Prostate gland (tissue), 2 donors: ENCODE measurements at regions not wholly inside any gene's neighbourhood (a gene's known extent, or its start where the extent isn't known, plus 50 kb on each side); places are given as distances from the start of the nearest gene placed in this dataset.

ENCODE experiments used
- DNase-seq: peaks from one replicate; pipeline ENCODE4 v3.0.0-alpha.2; 2019; ENCODE audit warnings: low spot score
- H3K27ac ChIP-seq, 2 donors: fragments of 200-600 bp; sonication (generic); 2 replicates each; pipeline ENCODE4 v1.5.1; 2017 to 2019
- H3K27me3 ChIP-seq: fragments of 200-600 bp; sonication (generic); replicated peaks from 2 replicates; pipeline ENCODE4 v1.5.1; 2019; ENCODE audit not compliant: insufficient read depth
- H3K36me3 ChIP-seq, 2 donors: fragments of 200-600 bp; sonication (generic); 1 replicate in 1 of 2; 2 replicates in 1 of 2; pipeline versions ENCODE4 v1.5.1 to v1.8.1; 2017 to 2019
- H3K4me1 ChIP-seq: fragments of 200-600 bp; sonication (generic); replicated peaks from 2 replicates; pipeline ENCODE4 v1.5.1; 2019
- H3K4me3 ChIP-seq, 2 donors: fragments of 200-600 bp; sonication (generic); 2 replicates each; pipeline ENCODE4 v1.5.1; 2017 to 2019
- H3K9me3 ChIP-seq: fragments of 200-600 bp; sonication (generic); 2 replicates; pipeline ENCODE4 v1.5.1; 2017
- POLR2A ChIP-seq: fragments of 450-650 bp; IDR thresholded peaks from one replicate; pipeline ENCODE4 v1.6.1; 2016; ENCODE audit warnings: antibody characterized with exemption, mild to moderate bottlenecking
- POLR2AphosphoS5 ChIP-seq: sonication (generic); formaldehyde crosslinking; IDR thresholded peaks from one replicate; pipeline ENCODE4 v1.6.1; 2017; ENCODE audit warnings: antibody characterized with exemption
- WGBS: methylation state at CpG from one replicate; pipeline ENCODE4 v1.1.5; 2018; 5-methylcytosine and 5-hydroxymethylcytosine counted together
- intact Hi-C: fragments of 100-400 bp; cut with DNase I; formaldehyde crosslinking; loops from one replicate; pipeline ENCODE4 v1.14.2; 2022
- TF ChIP-seq, protein P1 (sequence below), 4 experiments: fragments of 200-600 bp in 2 of 4; fragments of 450-650 bp in 2 of 4; sonication (generic) in 2 of 4; IDR thresholded peaks; 1 replicate in 3 of 4; 2 replicates in 1 of 4; pipeline ENCODE4 v1.5.1; 2016 to 2019; ENCODE audit warnings: antibody characterized with exemption in 4 of 4, mild to moderate bottlenecking in 2 of 4, moderate library complexity in 2 of 4

GRCh38 chr7:145928937-145929336 lies 187.7 kb upstream of the CNTNAP2 start:
- DNase-seq, result no peak
- H3K4me1 ChIP-seq, result no peaks in the 10 kb centered on the region
- H3K27me3 ChIP-seq, result no peaks in the 10 kb centered on the region
- 80% methylated on average over 1 of the region's 1 CpG for WGBS
- H3K4me3 ChIP-seq, result no peak overlapping the region
- intact Hi-C loops, result no loop called here
- TF ChIP-seq POLR2A (no peak), POLR2AphosphoS5 (no peak)
- TF ChIP-seq, protein P1, sequence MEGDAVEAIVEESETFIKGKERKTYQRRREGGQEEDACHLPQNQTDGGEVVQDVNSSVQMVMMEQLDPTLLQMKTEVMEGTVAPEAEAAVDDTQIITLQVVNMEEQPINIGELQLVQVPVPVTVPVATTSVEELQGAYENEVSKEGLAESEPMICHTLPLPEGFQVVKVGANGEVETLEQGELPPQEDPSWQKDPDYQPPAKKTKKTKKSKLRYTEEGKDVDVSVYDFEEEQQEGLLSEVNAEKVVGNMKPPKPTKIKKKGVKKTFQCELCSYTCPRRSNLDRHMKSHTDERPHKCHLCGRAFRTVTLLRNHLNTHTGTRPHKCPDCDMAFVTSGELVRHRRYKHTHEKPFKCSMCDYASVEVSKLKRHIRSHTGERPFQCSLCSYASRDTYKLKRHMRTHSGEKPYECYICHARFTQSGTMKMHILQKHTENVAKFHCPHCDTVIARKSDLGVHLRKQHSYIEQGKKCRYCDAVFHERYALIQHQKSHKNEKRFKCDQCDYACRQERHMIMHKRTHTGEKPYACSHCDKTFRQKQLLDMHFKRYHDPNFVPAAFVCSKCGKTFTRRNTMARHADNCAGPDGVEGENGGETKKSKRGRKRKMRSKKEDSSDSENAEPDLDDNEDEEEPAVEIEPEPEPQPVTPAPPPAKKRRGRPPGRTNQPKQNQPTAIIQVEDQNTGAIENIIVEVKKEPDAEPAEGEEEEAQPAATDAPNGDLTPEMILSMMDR (IDR thresholded peaks at IDR 0.05), result no peak
- H3K9me3 ChIP-seq, result no peaks in the 10 kb centered on the region
- H3K27ac ChIP-seq, result no peak overlapping the region
- H3K36me3 ChIP-seq, result no peaks in the 10 kb centered on the region

DNA sequence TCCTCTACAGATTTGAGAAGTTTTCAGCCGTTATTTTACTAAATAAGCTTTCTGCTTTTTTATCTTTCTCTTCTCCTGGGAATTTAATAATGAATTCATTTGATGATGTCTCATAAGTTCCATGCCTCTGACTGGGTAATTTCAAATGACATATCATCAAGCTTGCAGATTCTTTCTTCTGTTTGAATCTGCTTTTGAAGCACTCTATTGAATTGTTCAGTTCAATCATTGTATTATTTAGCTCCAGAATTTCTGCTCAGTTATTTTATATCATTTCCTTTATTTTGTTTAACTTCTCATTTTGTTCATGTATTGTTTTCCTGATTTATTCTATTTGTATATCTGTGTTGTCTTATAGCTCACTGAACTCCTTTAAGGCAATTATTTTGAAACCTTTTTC lies 196.9 kb upstream of the CNTNAP2 start:
- no peak for TF ChIP-seq POLR2AphosphoS5
- no peak for TF ChIP-seq POLR2A
- TF ChIP-seq, protein P1 (IDR thresholded peaks at IDR 0.05), result no peak
- Histone ChIP-seq H3K27me3 (no peaks in the 10 kb centered on the region), H3K36me3 (no peaks in the 10 kb centered on the region), H3K27ac (no peak overlapping the region), H3K9me3 (no peaks in the 10 kb centered on the region), H3K4me3 (no peak overlapping the region), H3K4me1 (no peaks in the 10 kb centered on the region)
- WGBS, result 88% methylated on average over 1 of the region's 1 CpG
- intact Hi-C loops, result no loop called here
- no peak for DNase-seq

DNA sequence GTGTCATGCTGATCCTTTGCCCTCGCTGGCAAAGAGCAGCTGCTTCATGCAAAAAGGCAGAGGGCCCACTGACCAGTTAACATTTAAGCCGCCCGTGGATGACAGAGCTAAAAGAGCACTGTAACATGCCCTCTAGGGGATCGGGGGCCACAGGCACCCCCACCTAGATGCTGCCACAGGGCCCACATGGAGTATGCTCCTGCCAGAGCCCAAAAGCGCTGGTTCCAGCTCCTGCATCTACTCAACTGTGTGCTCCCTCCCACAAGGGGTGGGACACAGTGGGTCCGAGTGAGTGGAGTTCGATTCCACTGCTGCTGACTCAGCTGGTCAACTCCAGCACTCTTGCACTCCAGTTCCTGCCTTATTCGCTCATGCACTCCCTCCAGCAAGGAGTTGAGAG lies 199.8 kb upstream of the CNTNAP2 start:
- intact Hi-C loops, result no loop called here
- DNase-seq, result no peak
- H3K4me1 ChIP-seq, result no peaks in the 10 kb centered on the region
- H3K27ac ChIP-seq, result no peak overlapping the region
- 91% methylated on average over 8 of the region's 8 CpGs for WGBS
- TF ChIP-seq POLR2AphosphoS5 (no peak), POLR2A (no peak)
- TF ChIP-seq, protein P1 (IDR thresholded peaks at IDR 0.05), result no peak
- H3K4me3 ChIP-seq, result no peak overlapping the region
- H3K27me3 ChIP-seq, result no peaks in the 10 kb centered on the region
- no peaks in the 10 kb centered on the region for H3K9me3 ChIP-seq
- H3K36me3 ChIP-seq, result no peaks in the 10 kb centered on the region

GRCh38 chr7:145915679-145916078 lies 200.9 kb upstream of the CNTNAP2 start:
- Histone ChIP-seq H3K27me3 (no peaks in the 10 kb centered on the region), H3K9me3 (no peaks in the 10 kb centered on the region), H3K4me1 (no peaks in the 10 kb centered on the region), H3K4me3 (no peak overlapping the region), H3K36me3 (no peaks in the 10 kb centered on the region), H3K27ac (no peak overlapping the region)
- intact Hi-C loops, result no loop called here
- no peak for TF ChIP-seq POLR2AphosphoS5
- DNase-seq, result no peak
- WGBS, result 81% methylated on average over 2 of the region's 2 CpGs

GRCh38 chr7:145909991-145910513 lies 206.5 kb upstream of the CNTNAP2 start:
- WGBS, result 86% methylated on average over 3 of the region's 3 CpGs

More at GRCh38 chr7:145909991-145910513, 206.5 kb upstream of the CNTNAP2 start:
- H3K4me1 ChIP-seq, result no peaks in the 10 kb centered on the region
- no peak for DNase-seq
- no peaks in the 10 kb centered on the region for H3K27me3 ChIP-seq
- intact Hi-C loops, result no loop called here
- no peak overlapping the region for H3K4me3 ChIP-seq
- H3K27ac ChIP-seq, result no peak overlapping the region
- no peaks in the 10 kb centered on the region for H3K36me3 ChIP-seq
- no peaks in the 10 kb centered on the region for H3K9me3 ChIP-seq
- TF ChIP-seq, protein P1 (IDR thresholded peaks at IDR 0.05), result no peak
- no peak for TF ChIP-seq POLR2A
- no peak for TF ChIP-seq POLR2AphosphoS5
